NCI-H69 (cell line): ENCODE measurements at regions not wholly inside any gene's neighbourhood (a gene's known extent, or its start where the extent isn't known, plus 50 kb on each side); places are given as distances from the start of the nearest gene placed in this dataset.
"Not testable (repeated sequence)": the region's sequence is repeated elsewhere in the genome, so short reads cannot be mapped to it uniquely, and the experiment has no call there.

ENCODE experiments used
- DNase-seq: peaks from one replicate; lab custom pipeline; 2025; lab: John Stamatoyannopoulos, UW

- DNase-seq: no peak
Measured at GRCh38 chr22:48079505-48080290, 1317.2 kb downstream of the TBC1D22A start.

- no peak for DNase-seq
Measured at GRCh38 chr22:48078825-48079224, 1316.4 kb downstream of the TBC1D22A start.

- no peak for DNase-seq
Measured at GRCh38 chr22:48077699-48078098, 1315.2 kb downstream of the TBC1D22A start.

GRCh38 chr22:48076008-48076407 lies 1313.6 kb downstream of the TBC1D22A start:
- no peak for DNase-seq

- DNase-seq: no peak
Measured at GRCh38 chr22:48075604-48076003, 1313.2 kb downstream of the TBC1D22A start.

- no peak for DNase-seq
Measured at GRCh38 chr22:48072777-48073176, 1310.3 kb downstream of the TBC1D22A start.

- no peak for DNase-seq
Measured at GRCh38 chr22:48071828-48072227, 1309.4 kb downstream of the TBC1D22A start.

- no peak for DNase-seq
Measured at GRCh38 chr22:48071305-48071704, 1308.9 kb downstream of the TBC1D22A start.

- no peak for DNase-seq
Measured at GRCh38 chr22:48070760-48071159, 1308.3 kb downstream of the TBC1D22A start.

- DNase-seq: no peak
Measured at GRCh38 chr22:48070083-48070482, 1307.6 kb downstream of the TBC1D22A start.

GRCh38 chr22:48069256-48069655 lies 1306.8 kb downstream of the TBC1D22A start:
- no peak for DNase-seq

- DNase-seq: no peak
Measured at GRCh38 chr22:48068323-48068885, 1306.0 kb downstream of the TBC1D22A start.

- no peak for DNase-seq
Measured at GRCh38 chr22:48065892-48066291, 1303.4 kb downstream of the TBC1D22A start.

GRCh38 chr22:48061726-48062125 lies 1299.3 kb downstream of the TBC1D22A start:
- DNase-seq: no peak

GRCh38 chr22:48060266-48060665 lies 1297.8 kb downstream of the TBC1D22A start:
- DNase-seq: no peak

- DNase-seq: not testable (repeated sequence)
Measured at GRCh38 chr22:48059521-48059920, 1297.1 kb downstream of the TBC1D22A start.

GRCh38 chr22:48057116-48057835 lies 1294.8 kb downstream of the TBC1D22A start:
- no peak for DNase-seq

GRCh38 chr22:48055827-48056226 lies 1293.4 kb downstream of the TBC1D22A start:
- no peak for DNase-seq

- no peak for DNase-seq
Measured at GRCh38 chr22:48055185-48055584, 1292.7 kb downstream of the TBC1D22A start.

GRCh38 chr22:48054596-48054995 lies 1292.1 kb downstream of the TBC1D22A start:
- DNase-seq: no peak

- DNase-seq: no peak
Measured at GRCh38 chr22:48053973-48054372, 1291.5 kb downstream of the TBC1D22A start.

GRCh38 chr22:48053486-48053885 lies 1291.0 kb downstream of the TBC1D22A start:
- no peak for DNase-seq

GRCh38 chr22:48052621-48052890 lies 1290.1 kb downstream of the TBC1D22A start:
- DNase-seq: no peak
